ENCODE measurements at regions not wholly inside any gene's neighbourhood (a gene's known extent, or its start where the extent isn't known, plus 50 kb on each side); places are given as distances from the start of the nearest gene placed in this dataset.

- TF ChIP-seq CTCF (IDR thresholded peaks at IDR 0.05) (no peak), EZH2 (IDR thresholded peaks at IDR 0.05) (no peak), EZH2phosphoT487 (IDR thresholded peaks at IDR 0.05) (no peak)
These were observed 244.7 kb downstream of the PTPRU start for GRCh38 chr1:29481031-29481430.

Data from neural progenitor cell (in vitro differentiated cells).